Glutamatergic neuron (in vitro differentiated cells): ENCODE measurements at regions not wholly inside any gene's neighbourhood (a gene's known extent, or its start where the extent isn't known, plus 50 kb on each side); places are given as distances from the start of the nearest gene placed in this dataset.
A peak's percentile ranks its signal among the peaks of the same experiment; 100 is the strongest.

Experiments
- DNase-seq: peaks from one replicate; pipeline ENCODE4 v3.0.0; 2022
- H3K27ac Mint-ChIP-seq: one replicate; pipeline ENCODE4 v1.8.0; 2020; ENCODE audit warnings: mild to moderate bottlenecking, mixed read lengths, inconsistent platforms; ENCODE audit not compliant: unreplicated experiment
- H3K27me3 Mint-ChIP-seq: one replicate; pipeline ENCODE4 v1.8.0; 2020; ENCODE audit warnings: mild to moderate bottlenecking, moderate library complexity, mixed read lengths, inconsistent platforms; ENCODE audit not compliant: unreplicated experiment
- H3K36me3 Mint-ChIP-seq: one replicate; pipeline ENCODE4 v1.8.0; 2020; ENCODE audit warnings: mild to moderate bottlenecking, mixed read lengths, inconsistent platforms; ENCODE audit not compliant: unreplicated experiment
- H3K4me1 Mint-ChIP-seq: one replicate; pipeline ENCODE4 v1.8.0; 2020; ENCODE audit warnings: mild to moderate bottlenecking, low read depth, mixed read lengths, inconsistent platforms; ENCODE audit not compliant: unreplicated experiment
- H3K4me3 Mint-ChIP-seq: one replicate; pipeline ENCODE4 v1.8.0; 2020; ENCODE audit warnings: mild to moderate bottlenecking, mixed read lengths, inconsistent platforms; ENCODE audit not compliant: unreplicated experiment
- H3K9me3 Mint-ChIP-seq: one replicate; pipeline ENCODE4 v1.8.0; 2020; ENCODE audit warnings: mild to moderate bottlenecking, moderate library complexity, mixed read lengths, inconsistent platforms; ENCODE audit not compliant: unreplicated experiment
- TF ChIP-seq, protein P1 (sequence below): fragments of 200-600 bp; sonication (generic); IDR thresholded peaks from one replicate; pipeline ENCODE4 v1.5.0; 2021; ENCODE audit not compliant: partially characterized antibody, unreplicated experiment

DNA sequence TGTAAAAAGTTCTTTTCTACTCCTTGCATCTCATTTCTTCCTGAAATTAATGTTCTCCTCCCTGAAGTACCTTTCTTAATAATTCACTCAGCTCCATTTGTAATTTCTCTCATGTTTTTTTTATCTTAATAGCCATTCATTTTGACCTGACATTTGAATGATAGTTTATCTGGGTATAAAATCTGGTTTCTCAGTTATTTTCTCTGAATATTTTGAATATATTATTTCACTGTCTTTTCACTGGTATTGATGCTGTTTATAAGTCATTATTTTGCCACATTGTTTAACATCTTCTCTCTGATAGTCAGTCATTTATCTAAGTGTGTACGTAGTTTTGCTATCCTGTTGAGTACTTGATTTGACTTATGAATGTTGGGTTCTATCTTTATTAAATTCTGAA, 68.8 kb upstream of the ARHGAP18 start:
- H3K4me1 Mint-ChIP-seq, result no peaks in the 10 kb centered on the region
- H3K27ac Mint-ChIP-seq, result no peak overlapping the region
- H3K36me3 Mint-ChIP-seq, result peaks cover 4% of the 10 kb centered on the region
- H3K4me3 Mint-ChIP-seq, result no peak overlapping the region
- no peak for DNase-seq
- H3K9me3 Mint-ChIP-seq, result no peaks in the 10 kb centered on the region
- H3K27me3 Mint-ChIP-seq, result peaks cover 1% of the 10 kb centered on the region
- TF ChIP-seq, protein P1, sequence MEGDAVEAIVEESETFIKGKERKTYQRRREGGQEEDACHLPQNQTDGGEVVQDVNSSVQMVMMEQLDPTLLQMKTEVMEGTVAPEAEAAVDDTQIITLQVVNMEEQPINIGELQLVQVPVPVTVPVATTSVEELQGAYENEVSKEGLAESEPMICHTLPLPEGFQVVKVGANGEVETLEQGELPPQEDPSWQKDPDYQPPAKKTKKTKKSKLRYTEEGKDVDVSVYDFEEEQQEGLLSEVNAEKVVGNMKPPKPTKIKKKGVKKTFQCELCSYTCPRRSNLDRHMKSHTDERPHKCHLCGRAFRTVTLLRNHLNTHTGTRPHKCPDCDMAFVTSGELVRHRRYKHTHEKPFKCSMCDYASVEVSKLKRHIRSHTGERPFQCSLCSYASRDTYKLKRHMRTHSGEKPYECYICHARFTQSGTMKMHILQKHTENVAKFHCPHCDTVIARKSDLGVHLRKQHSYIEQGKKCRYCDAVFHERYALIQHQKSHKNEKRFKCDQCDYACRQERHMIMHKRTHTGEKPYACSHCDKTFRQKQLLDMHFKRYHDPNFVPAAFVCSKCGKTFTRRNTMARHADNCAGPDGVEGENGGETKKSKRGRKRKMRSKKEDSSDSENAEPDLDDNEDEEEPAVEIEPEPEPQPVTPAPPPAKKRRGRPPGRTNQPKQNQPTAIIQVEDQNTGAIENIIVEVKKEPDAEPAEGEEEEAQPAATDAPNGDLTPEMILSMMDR, result no peak

DNA sequence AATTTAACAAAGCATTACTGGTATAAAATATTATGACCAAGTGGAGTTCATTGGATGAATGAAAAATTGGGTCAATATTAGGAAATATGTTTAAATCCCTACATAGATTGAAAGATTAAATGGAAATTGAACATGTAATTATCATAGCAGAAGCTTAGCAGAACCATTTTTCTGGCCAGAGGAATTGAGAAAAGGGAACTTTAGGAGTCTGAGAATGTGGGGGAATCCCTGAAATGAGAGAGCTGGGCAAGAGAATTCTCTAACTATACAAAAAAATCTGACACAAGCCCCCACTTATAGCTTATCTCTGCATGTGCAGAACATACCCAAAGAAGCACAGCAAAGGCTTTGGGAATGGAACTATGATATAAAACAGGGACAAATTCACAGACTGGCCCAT, 67.4 kb upstream of the ARHGAP18 start:
- Mint-ChIP-seq H3K27ac (no peak overlapping the region), H3K9me3 (no peaks in the 10 kb centered on the region), H3K36me3 (peaks cover 4% of the 10 kb centered on the region), H3K27me3 (peaks cover 1% of the 10 kb centered on the region), H3K4me3 (no peak overlapping the region), H3K4me1 (no peaks in the 10 kb centered on the region)
- no peak for DNase-seq
- TF ChIP-seq, protein P1, result no peak

DNA sequence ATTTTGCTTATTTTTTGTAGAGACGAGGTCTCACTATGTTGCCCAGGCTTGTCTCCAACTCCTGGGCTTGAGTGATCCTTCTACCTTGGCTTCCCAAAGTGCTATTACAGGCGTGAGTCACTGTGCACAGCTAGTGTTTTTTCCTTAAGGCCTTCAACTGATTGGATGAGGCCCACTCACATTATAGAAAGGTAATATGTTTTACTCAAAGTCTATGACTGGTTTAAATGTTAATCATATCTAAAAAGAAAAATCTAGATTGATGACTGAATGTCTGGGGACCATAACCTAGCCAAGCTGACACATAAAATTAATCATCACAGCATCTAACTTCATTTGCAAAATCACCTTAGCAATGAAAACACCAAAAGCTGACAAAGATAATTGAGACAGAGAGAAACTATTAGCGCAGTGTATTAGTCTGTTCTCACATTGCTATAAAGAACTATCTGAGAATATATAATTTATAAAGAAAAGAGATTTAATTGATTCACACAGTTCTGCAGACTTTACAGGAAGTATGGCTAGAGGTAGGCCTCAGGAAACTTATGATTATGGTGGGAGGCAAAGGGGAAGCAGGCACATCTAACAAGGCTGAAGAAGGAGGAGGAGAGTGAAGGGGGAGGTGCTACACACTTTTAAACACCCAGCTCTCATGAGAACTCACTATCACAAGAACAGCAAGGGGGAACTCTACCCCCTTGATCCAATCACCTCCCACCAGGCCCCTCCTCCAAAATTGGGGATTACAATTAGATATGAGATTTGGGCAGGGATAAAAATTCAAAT, 66.8 kb upstream of the ARHGAP18 start:
- DNase-seq, result no peak
- no peaks in the 10 kb centered on the region for H3K9me3 Mint-ChIP-seq
- no peaks in the 10 kb centered on the region for H3K4me1 Mint-ChIP-seq
- H3K4me3 Mint-ChIP-seq, result no peak overlapping the region
- peaks cover 4% of the 10 kb centered on the region for H3K36me3 Mint-ChIP-seq
- H3K27ac Mint-ChIP-seq, result no peak overlapping the region
- TF ChIP-seq, protein P1, result no peak
- peaks cover 3% of the 10 kb centered on the region for H3K27me3 Mint-ChIP-seq

DNA sequence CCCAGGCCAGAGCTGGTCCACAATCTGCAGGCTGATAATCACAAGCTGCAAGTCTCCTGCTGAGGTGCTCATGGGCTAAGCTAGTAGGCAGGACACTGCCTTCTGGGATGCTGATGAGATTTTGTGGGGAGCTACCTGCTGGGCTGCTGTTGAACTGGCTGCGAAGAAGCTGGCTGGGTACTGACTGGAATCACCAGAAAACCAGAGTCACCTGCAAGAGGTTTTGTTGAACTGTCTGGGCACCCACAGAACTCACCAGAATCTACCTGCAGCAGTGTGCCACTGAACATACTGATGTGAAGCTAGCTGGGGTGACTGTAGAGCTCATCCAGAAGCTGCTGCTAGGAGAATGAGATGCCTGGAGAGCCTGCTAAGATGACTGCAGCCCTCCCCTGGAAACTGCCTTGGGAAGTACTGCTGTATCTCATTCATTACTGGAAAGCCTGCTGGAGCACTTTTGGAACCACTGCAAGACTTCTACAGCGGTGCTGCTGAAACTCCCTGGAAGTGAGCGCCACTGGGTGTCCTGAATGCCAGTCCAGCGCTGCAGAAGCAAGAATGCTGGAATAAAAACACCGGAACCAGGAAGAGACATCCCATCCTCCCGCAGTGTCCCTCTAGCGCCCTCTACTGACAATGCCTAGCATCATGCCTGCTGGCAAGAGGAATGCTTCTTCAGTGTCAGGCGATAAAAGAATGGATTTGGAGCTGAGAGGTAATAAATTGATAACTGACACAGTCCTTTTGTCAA, 64.9 kb upstream of the ARHGAP18 start:
- Mint-ChIP-seq H3K36me3 (peaks cover 4% of the 10 kb centered on the region), H3K27ac (no peak overlapping the region), H3K9me3 (no peaks in the 10 kb centered on the region), H3K27me3 (peaks cover 4% of the 10 kb centered on the region), H3K4me1 (no peaks in the 10 kb centered on the region), H3K4me3 (peak overlapping the region; percentile 70)
- TF ChIP-seq, protein P1, result peak; percentile 88
- DNase-seq, result peak; percentile 84

DNA sequence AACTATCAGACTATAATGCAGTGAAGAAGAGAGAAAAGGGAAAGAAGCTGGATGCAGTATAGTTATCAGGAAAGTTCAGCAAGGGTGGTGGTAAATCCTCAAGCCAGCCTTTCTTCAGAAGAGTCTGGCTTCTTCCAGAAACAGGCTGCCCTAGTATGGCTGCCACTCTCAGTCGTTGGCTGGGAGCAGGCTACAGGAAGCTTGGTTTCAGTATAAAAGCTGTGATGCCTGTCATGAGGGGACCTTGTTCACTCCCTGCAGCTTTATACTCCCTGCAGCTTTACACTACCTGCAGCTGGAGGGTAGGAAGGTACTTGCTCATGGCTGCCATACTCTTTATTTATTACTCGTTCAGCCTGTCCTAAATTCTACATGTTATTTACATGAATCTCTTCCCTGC, 63.3 kb upstream of the ARHGAP18 start:
- Mint-ChIP-seq H3K9me3 (no peaks in the 10 kb centered on the region), H3K27me3 (peaks cover 4% of the 10 kb centered on the region), H3K4me3 (no peak overlapping the region), H3K36me3 (peaks cover 4% of the 10 kb centered on the region), H3K4me1 (no peaks in the 10 kb centered on the region), H3K27ac (no peak overlapping the region)
- DNase-seq, result no peak
- TF ChIP-seq, protein P1, result no peak
